ENCODE measurements at regions not wholly inside any gene's neighbourhood (a gene's known extent, or its start where the extent isn't known, plus 50 kb on each side); places are given as distances from the start of the nearest gene placed in this dataset.
A peak's percentile ranks its signal among the peaks of the same experiment; 100 is the strongest.

DNA sequence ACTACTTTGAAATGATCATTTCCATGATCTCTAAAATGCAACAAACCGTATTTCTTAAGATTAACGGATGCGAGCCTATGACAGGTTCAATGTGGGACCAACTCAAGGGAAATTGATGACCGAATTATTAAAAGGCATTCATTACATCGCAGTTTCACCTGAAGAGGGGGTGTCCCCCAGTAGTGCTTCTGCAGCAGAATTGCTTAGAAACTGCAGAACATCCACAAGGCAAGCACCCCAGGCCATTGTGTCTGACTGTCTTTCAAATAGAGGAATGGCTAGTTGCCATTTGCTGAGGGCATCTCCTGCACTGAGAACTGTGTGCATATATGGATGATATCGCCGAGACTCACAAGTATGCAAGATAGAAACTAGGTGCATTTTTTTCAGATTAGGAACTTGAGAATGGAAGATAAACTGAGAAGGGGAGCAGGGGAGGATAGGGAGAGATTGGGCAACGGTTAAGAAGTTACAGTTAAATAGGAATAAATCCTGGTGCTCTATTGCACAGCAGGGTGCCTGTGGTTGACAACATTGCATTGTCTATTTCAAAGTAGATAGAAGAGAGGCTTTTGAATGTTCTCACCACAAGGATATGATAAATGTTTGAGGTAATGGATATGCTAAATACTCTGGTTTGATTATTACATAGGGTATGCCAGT, 234.3 kb upstream of the PLEKHG7 start:
- no peak for DNase-seq (ENCODE audit: low read depth in 2 of 2)

DNA sequence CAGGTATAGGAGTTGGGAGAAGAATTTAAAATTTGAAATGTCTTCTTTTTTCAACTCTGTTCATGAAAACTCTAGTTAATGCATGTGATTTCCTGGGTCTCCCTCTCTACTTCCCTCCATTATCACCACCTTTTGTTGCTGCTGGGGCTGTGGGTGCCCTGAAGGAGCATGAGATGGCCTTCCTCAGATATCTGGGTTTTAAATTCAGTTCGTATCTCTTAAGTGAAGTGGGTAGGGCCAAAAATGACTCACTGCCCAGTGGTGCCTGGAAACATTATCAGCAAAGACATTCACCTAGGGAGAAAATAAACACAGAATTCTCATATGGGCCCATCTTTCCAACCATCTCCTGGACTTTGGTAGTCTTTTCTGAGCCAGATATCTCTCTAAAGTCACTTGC, 234.9 kb upstream of the PLEKHG7 start:
- DNase-seq (ENCODE audit: low read depth in 2 of 2) = no peak

DNA sequence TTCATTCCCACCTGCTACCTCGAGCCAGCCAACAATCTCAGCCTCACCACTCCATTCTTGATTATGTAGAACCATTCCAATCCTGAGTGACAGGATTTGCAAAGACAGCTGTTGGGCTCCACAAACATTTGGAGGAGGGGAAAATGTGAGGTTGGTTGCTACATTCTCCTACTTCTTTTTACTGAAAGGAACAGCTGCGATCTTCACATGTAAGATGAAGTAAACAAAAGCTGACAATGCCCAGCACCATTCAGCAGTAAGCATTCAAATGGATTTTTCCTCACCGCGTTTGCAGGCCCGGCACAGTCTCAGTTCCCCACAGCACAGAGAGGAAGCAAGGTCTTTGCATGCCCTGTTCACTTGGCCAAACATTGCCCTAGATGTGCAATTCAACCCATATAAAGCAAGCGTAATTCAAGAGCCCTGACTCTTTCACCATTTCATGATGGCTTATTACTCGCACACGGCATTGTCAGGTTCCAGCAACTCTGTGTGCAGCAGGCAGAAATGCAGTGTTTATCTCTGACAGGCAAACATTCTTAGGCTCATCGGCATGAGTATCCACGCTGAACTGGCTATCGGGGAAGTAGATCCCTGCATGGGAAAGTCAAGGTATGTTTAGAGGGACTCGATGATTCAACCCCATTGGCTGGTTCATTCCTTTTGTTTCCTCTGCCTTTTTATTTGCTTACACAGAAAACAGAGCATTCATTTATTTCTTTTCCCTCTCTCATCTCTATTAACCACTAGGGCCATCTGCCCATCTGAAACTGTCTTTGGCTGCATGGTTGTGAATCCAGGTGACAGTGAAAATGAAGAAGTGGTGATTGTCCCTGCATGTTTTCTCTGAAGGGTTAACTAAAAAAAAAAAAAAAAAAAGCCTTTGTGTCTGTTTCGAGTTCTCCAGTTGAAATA, 236.1 kb upstream of the PLEKHG7 start:
- DNase-seq (ENCODE audit: low read depth in 2 of 2) = no peak

DNA sequence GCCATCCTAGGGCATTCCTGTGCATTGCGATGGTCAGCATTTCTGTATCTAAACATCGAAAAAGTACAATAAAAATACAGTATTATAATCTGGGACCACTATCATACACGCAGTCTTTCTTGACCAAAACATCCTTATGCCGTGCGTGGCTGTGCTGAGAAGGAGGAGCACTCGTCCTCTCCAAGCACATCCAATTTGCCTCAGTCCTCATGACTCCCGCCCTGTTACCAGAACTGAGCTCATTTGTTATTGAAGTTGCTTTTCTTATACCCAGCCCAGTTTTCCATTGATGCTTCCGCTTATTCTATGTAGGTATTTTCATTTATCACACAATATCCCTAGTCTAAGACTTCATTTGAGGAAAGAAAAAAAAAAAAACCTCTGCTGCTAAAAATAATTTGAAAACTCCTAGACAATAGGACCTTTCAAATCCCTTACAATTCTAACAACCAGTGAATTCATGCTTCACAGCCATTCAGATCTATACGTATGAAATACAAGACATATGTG, 236.9 kb upstream of the PLEKHG7 start:
- no peak for DNase-seq (ENCODE audit: low read depth in 2 of 2)

DNA sequence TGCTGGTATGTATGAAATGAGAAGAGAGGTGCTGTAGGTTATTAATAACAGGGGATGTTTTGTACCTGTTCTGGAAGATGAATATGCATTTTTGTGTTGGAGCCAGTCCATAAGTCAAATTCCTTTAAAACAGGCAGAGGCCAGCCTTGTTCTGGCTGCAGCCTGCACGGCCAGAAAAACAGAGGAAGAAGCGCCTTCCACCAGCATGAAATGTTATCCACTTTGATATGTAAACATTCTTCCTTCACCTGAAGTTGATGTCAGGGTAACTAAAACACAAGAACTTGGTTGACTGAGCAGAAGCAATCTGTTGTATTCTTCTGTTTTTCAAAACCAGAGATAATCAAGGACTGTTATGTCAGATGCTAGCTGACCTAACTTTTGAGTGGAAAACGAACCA, 237.9 kb upstream of the PLEKHG7 start:
- DNase-seq (ENCODE audit: low read depth in 2 of 2) = no peak

DNA sequence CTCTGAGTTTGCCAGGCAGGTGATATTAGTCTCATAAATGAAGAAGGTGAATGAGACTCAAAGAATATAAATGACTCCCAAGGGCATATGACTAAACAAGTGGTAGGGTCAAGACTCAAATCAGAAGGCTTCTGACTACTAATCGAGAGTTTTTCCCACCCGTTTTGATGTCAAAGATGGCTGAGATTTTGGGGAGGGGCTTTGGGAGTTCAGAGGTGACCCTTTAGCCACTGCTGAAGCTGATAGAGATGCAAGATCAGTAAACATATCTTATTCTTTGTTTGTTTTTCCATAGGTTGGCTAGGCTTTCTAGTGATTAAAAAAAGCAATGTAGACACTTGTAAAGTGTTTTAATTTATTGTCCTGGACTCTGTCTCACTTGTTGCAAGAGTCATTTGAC, 239.6 kb upstream of the PLEKHG7 start:
- no peak for DNase-seq (ENCODE audit: low read depth in 2 of 2)

DNA sequence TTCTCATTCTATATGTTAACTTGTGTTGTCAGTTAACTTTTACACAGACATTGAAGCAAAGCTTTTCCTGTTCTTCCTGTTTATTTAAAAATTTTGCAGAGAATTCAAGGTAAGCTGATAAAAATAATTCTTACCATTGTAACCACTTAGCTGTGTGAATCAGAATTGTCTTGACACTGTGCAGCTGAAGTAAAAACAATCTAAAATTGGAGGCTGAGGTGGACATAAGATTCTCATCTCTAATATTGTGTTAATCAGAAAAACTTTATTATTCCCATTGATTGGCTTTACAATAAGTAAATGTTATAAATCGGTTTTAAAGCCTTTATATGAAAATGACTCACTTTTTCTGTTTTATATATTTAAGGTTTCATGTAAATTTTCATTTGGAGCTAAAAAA, 240.3 kb upstream of the PLEKHG7 start:
- DNase-seq (ENCODE audit: low read depth in 2 of 2) = no peak

DNA sequence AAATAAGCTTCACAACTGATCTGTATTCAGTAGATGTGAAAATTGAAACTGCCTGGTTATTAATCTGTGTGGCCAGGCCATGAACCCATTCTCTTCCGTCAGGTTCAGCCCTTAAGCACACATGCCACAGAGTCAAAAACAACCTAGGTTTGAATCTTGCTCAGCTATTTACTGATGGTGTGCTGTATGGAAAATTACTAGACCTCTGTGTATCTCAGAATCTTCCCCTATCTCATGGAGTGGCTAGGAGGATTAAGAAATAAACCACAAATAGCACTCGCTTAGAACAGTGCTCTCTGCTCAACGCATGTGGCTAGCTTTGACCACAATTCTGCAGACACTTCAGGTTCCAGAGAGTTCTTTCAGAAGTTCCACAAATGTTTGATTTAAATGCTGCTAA, 240.7 kb upstream of the PLEKHG7 start:
- no peak for DNase-seq (ENCODE audit: low read depth in 2 of 2)

DNA sequence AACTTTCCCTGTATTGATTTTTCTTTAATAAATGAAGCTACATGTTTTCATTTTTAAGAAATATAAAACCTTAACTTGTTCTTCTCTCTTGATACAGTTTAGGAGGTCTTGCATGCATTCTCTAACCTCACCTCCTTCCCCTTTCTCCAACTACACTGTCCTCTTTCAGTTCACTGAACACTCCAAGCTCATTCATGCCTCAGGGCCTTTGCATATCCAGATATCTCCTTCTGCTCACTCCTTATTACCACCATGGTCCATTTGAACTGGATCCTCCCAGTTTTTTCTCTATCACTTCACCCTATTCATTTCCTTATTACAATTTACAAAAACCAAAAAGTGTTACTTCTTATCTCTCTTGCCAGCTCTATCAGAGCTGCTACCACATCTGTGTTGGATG, 242.9 kb upstream of the PLEKHG7 start:
- no peak for DNase-seq (ENCODE audit: low read depth in 2 of 2)

DNA sequence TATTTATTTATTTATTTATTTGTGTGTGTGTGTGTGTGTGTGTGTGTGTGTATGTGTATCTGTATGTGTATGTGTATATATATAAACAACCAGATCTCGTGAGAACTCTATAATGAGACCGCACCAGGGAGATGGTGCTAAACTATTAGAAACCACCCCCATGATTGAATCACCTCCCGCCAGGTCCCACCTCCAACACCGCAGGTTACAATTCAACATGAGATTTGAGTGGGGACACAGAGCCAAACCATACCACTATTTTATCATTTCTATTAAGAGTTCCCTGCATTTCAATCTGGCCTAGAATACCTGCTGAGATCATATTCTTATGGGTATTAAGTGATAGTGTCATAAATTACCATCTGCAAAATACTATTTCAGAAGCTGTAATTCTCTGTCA, 243.8 kb upstream of the PLEKHG7 start:
- DNase-seq (ENCODE audit: low read depth in 2 of 2) = no peak

DNA sequence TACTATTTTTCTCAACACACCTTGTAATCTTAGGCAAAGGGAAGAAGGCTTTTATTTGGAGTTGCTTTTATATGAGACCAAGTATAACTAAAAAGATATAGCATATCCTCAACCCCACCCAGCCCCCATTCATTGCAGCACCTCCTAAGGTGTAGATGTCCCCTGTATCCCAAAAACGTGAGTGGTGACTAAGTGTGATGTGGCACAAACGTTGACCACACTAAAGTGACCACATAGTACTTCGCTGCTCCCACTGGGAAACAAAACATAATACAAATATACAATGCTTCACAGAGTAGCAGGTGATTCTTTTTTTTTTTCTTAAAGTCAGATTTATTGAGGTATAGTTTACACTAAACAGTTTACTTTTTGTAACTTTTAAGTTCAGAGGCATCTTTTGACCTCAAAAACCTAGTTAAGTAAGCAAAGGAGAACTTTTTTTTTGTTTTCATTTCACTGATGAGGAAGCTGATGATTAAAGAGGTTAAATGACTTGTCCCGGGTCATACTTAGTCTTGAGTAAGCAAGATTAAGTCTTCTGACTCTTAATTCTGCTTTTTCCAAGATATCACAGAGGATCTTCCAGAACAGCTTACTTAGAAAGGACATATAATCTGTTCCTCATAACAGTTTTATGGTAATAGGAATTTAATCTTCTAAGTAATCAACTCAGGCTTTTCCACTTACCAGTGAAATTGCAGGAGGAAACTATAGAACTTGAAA, 245.2 kb upstream of the PLEKHG7 start:
- DNase-seq (ENCODE audit: low read depth in 2 of 2) = no peak

DNA sequence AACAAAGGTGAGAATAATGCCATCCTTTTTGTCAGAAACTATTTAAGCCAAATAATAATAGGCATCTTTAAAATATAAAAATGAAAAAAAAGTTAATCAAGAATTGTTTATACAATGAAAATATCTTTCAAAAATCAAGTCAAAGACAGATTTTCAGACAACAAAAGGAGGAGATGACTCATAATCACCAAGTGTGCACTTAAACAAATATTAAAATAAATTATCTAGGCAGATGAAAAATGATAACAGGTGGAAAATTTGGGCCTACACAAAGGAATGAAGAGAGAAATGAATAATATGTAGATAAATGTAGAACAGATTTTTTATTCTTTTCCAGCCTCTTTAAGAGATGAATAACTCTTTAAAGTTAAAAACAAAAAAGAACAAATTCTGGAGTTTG, 250.0 kb upstream of the PLEKHG7 start:
- peak in 1 of 2 donors; percentile 29 for DNase-seq (ENCODE audit: low read depth in 2 of 2)

DNA sequence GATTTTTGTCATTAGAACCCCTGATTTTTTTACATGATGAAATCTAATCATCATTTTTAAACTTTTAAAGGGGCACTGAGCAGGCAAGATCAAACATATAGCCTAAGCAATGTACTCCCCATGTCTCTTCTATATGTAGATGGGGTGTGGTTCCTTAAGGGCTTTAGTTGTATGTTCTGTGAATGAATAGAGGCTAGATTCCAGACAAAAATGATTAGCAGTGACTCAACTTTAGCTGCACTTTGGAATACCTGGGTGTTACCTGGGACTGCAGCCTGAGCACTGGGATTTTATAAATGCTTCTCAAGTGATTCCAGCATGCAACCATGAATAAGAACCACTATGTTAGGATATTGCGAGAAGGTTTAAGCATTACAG, 256.7 kb upstream of the PLEKHG7 start:
- DNase-seq (ENCODE audit: low read depth in 2 of 2) = no peak

DNA sequence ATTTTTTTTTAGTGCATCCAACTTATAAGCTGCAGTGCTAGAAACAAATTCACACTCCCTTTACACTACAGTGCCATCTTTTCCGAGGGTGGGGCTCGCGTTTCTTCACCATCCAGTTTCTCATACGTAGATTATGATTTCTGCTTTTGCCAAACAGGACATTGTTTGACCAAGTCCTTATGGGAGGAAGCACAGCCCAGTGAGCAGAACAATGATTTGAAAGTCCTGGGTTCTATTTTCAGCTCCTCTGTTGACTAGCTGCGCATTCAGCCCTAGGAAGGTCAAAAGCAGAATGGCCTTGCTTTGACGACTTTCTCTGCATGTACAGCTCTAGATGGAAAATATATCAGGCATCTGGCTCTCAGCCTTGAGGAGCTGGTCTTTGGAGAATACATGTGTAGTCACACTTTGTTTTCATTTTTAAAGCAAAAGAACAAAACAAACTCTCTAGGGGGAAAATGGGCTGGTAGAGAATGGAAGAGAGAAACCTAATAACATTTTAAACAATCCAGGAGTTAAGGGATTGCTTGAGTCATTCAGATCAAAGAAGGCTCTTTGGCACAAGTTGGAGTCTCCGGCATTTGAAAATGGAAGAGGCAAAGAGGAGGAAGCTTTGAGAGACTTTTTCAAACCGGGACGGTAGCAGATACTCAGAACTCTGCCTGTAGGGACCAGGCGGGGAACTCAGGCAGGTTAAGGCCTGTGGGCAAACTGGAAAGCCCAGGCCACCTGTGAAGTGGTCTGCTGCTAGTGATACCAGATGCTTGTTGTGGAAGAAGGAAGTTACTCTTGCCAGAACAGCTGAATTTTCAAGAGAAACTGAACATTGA, 257.3 kb upstream of the PLEKHG7 start:
- peak in 1 of 2 donors; percentile 1 for DNase-seq (ENCODE audit: low read depth in 2 of 2)

DNA sequence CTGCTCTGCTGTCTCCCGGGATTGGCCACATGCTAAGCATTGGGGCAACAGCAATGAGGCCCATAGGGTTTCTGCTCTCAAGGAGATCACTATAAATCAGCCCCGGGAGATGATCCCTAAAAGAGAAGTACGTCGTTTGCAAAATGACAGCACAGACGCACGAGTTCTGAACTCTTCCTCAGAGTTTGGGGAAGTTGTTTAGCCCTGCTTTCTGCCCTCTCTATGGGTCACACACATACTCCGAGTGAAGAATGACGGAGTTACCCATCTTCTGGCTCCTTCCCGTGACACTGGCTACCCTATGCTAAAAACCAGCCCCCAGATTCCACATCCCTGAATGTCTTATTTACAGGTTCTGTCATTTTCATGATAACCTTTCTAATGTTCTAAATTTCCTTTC, 258.0 kb upstream of the PLEKHG7 start:
- DNase-seq (ENCODE audit: low read depth in 2 of 2) = no peak

DNA sequence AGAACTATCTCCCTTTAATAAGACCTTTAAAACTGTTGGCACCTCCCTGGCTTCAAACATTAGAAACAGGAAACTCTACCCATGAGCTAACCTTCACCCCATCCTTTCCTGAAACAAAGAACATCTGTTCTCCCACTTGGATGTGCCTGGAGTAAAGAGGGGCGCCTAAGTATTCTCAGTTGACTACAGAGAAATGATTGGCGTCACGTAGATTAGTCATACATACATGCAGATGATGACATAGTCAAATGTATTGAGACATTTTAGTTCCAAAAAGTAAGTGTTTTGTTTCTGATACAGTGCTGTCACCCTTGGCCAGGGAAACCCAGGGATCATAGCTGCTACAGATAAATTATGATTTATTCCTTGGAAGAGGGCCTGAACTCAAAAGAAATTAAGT, 260.0 kb upstream of the PLEKHG7 start:
- DNase-seq (ENCODE audit: low read depth in 2 of 2) = no peak

DNA sequence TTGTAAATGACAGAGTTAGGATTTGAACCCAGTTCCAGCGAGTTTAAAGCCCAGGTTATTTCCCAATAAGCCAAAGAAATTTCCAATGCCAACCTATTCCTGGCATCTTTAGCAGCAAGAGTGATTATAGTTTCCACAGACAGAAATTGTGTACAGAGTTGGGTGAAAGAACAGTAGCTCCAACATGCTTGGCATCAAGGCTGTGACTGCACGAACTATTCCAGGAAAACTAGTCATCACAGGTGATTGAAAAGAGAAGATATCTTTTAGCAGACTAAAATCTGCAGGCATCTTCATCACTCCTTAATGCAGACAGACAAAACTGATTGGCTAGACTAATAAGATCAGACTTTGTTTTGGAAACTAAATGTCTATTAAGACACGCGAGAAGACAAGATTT, 262.7 kb upstream of the PLEKHG7 start:
- DNase-seq (ENCODE audit: low read depth in 2 of 2) = no peak

DNA sequence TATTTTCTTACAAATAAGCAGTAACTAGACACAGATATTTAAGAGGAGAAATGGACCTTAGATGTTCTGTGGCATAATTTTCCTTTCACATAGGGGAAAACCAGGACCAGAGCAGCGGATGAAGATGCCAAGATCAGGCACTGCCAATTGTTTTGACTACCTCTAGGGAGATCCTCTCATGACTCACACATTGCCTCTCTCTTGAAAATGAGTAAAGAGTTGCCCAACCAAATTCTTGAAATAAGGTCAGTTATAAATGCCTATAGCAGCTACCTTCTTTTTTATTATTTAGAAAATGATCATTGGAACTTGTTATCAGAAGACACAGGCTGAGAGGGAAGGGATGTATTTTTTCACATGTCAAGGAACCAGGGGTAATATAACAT, 263.4 kb upstream of the PLEKHG7 start:
- no peak for DNase-seq (ENCODE audit: low read depth in 2 of 2)

DNA sequence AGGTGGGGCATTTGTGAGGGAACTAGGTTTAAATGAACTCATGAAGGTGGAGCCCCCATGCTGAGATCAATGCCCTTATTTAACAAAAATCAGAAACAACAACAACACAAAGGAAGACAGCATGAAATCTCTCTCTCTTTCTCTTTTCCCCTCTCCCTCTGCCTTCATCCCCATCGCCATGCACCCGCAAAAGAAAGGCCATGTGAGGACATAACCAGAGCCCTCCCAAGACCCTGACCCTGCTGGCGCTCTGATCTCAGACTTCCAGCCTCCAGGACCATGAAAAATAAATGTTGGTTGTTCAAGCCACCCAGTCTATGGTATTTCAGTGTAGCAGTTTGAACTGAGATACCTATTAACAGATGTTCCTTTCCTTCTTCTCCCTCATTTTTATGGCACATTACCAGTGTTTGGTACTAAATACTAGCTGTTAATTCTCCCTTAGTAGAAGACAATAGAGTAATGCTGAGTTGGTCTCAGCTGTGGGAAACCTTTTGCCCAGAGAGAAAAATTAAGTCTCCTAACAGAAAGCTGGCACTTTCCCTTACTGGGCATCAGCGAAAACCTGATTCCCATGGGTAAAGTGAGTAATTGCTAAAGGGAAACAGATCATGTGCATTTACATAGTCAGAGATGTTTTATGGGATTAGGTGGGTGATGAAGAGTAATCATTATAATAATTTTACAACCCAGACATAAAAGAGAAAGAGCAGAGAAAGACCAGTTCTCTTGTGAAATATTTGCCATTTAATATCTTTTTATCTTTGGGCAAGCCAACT, 264.0 kb upstream of the PLEKHG7 start:
- no peak for DNase-seq (ENCODE audit: low read depth in 2 of 2)

DNA sequence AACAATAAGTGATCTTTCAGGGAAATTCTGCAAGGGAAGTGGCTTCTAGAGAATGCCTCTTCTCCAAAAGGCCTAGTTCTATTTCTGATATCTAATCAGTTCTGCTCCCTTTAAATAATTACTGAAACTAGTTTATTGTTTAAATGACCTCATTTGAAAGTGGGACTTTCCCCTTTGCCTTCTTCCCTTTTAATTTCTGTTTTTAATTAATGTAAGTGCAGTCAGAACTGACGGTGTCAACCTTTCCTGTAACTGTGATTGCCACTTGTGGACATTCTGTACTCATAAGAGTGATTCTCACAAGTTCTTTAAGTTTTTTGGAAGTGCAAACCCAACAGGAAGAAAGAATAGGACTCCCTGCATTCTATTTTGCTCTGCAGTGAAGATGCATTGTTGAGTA, 265.3 kb upstream of the PLEKHG7 start:
- DNase-seq (ENCODE audit: low read depth in 2 of 2) = no peak

DNA sequence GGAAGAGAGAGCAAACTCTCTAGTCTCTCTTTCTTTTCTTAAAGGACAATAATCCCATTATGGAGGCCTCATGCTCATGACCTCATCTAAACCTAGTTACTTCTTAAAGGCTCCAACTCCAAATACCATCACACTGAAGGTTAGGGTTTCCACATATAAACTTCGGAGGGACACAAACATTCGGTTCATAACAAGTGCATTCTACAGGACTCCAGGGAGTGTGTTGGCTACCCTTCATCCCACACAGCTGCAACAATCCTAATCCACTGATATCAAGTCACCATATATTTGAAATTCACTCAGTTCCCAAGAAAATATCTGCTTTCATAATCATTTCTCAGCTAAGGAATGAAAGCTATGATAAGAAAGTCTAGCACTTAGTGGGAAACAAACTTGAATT, 265.9 kb upstream of the PLEKHG7 start:
- DNase-seq (ENCODE audit: low read depth in 2 of 2) = no peak
